ENCODE measurements at regions not wholly inside any gene's neighbourhood (a gene's known extent, or its start where the extent isn't known, plus 50 kb on each side); places are given as distances from the start of the nearest gene placed in this dataset.
"Not testable (repeated sequence)": the region's sequence is repeated elsewhere in the genome, so short reads cannot be mapped to it uniquely, and the experiment has no call there.

DNA sequence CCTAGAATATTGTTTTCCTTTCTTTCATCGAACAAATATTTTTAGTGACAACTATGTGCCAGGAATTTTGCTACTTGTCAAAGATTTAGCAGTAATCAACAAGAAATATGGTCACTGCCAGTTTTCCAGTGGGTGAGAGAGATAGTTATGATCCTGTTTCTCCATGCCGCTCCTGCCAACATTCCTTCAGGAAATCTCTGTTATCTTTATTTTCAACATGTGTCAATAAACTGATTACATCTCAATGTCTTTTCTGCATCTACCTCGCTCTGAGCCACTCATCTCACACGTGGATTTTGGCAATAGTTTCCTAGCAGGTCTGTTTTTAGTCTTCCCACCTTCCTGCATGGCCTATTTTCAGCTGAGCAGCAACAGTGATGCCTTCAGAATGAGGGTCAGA, 650.0 kb upstream of the STXBP6 start:
- H3K9me3 Mint-ChIP-seq, result peaks cover 17% of the 10 kb centered on the region
- H3K4me3 Mint-ChIP-seq, result no peak overlapping the region
- H3K4me1 Mint-ChIP-seq, result no peaks in the 10 kb centered on the region
- no peak for DNase-seq
- CTCF ChIA-PET, result no interaction called here
- H3K27ac Mint-ChIP-seq, result no peak overlapping the region
- no peaks in the 10 kb centered on the region for H3K27me3 Mint-ChIP-seq
- no peaks in the 10 kb centered on the region for H3K36me3 Mint-ChIP-seq

DNA sequence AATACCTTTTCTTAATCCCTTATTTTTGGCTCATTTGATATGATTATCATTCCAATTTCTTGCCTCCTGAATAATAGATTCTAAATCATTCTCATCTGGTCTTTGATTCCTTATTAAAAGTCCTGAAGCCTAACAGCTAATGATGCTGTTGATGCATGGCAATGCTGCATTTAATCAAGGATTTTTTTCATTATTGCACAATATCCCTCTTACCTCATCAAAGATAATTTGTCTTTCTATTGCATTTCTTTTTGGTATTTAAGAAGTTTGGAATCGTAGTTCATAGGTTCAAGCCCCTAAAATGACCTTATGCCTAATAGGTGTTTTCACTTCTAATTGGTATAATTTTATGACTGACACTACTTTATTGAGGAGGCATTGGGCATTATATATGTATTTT, 648.2 kb upstream of the STXBP6 start:
- no peak for DNase-seq
- Mint-ChIP-seq H3K4me3 (no peak overlapping the region), H3K27me3 (no peaks in the 10 kb centered on the region), H3K27ac (no peak overlapping the region), H3K4me1 (no peaks in the 10 kb centered on the region), H3K9me3 (peaks cover 14% of the 10 kb centered on the region), H3K36me3 (no peaks in the 10 kb centered on the region)
- CTCF ChIA-PET, result no interaction called here

DNA sequence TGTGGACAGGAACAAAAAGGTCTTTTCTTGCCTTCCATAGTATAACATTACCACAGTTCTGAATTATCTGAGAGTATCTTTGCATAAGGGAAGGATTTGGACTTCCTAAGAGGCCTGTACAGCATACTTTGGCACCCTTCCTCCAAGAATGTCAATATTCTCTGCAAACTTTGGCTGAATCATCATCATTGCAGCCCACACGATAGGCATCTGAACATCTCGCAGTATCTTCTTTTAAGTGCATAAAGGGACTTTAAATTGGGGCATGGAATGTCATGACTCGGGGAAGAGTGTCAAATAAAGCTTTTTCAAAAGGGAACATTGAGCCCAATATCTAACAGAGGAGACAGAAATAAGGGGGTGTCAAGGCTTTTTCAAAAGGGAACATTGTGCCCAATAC, 646.2 kb upstream of the STXBP6 start:
- no peaks in the 10 kb centered on the region for H3K27me3 Mint-ChIP-seq
- H3K36me3 Mint-ChIP-seq, result no peaks in the 10 kb centered on the region
- peaks cover 10% of the 10 kb centered on the region for H3K9me3 Mint-ChIP-seq
- DNase-seq, result no peak
- no peak overlapping the region for H3K27ac Mint-ChIP-seq
- no peak overlapping the region for H3K4me3 Mint-ChIP-seq
- CTCF ChIA-PET, result no interaction called here
- no peaks in the 10 kb centered on the region for H3K4me1 Mint-ChIP-seq

DNA sequence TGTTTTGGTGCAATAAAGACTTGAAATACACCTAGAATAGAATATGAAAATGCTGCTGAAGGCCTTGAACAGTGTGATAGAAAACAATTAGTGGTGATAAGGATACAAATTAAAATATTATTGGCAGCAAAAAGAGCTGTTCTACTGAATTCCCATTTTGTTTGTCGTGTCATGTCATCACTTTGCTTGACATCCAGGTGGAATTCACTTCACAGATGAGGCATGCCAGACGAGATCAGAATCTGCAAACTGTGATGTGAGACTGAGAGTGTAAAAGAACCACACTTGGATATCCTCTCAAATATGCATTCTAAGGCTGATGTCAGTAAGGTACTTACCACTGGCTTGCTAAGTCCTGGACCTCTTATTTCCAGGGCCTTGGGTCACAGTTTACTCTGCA, 635.1 kb upstream of the STXBP6 start:
- Mint-ChIP-seq H3K9me3 (peaks cover 5% of the 10 kb centered on the region), H3K27me3 (no peaks in the 10 kb centered on the region), H3K36me3 (no peaks in the 10 kb centered on the region), H3K27ac (no peak overlapping the region), H3K4me1 (no peaks in the 10 kb centered on the region), H3K4me3 (no peak overlapping the region)
- CTCF ChIA-PET, result no interaction called here
- DNase-seq, result no peak

DNA sequence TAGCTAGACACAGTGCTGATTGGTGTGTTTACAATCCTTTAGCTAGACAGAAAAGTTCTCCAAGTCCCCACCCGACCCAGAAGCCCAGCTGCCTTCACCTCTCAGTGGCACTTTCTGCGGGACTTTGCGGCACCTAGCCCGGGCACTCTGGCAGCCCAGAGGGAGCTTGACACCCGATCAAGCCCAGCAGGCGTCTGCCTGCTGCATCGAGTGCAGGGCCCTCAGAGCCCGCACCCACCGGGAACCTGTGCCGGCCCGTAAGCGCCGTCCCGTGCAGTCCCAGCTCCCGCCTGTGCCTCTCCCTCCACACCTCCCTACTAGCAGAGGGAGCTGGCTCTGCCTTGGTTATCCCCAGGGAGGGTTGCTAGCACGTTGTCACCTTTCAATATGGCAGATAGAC, 631.0 kb upstream of the STXBP6 start:
- DNase-seq, result no peak
- no peak overlapping the region for H3K27ac Mint-ChIP-seq
- no peaks in the 10 kb centered on the region for H3K4me1 Mint-ChIP-seq
- no peaks in the 10 kb centered on the region for H3K36me3 Mint-ChIP-seq
- CTCF ChIA-PET, result no interaction called here
- peaks cover 16% of the 10 kb centered on the region for H3K9me3 Mint-ChIP-seq
- H3K4me3 Mint-ChIP-seq, result no peak overlapping the region
- no peaks in the 10 kb centered on the region for H3K27me3 Mint-ChIP-seq

DNA sequence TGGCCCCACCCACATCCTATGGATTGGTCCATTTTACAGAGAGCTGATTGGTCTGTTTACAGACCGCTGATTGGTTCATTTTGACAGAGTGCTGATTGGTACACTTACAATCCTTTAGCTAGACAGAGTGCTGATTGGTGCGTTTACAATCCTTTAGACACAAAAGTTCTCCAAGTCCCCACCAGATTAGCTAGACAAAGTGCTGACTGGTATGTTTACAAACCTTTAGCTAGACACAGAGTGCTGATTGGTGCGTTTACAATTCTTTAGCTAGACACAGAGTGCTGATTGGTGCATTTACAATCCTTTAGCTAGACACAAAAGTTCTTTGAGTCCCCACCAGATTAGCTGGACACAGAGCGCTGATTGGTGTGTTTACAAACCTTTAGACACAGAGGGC, 630.6 kb upstream of the STXBP6 start:
- H3K4me1 Mint-ChIP-seq, CTCF ChIA-PET, H3K36me3 Mint-ChIP-seq: not testable (repeated sequence)

DNA sequence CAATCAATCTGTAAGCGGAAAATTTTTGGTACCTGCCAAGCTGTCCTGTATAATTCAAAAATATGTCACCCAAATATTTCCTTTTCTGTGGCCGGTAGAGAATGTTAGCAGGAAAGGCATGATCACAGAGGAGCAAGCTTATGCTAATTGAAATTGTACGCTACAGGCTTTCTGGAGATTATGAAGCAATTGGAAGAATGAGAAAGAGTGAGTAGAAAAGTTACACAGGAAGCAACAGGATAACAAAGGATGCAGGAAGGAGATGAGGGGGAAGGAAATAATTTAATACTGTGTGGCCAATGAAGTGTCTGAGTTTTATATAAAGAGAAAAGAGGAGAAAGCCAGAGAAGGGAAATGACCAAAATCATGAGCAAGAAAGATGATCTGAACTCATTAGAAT, 627.2 kb upstream of the STXBP6 start:
- Mint-ChIP-seq H3K4me3 (no peak overlapping the region), H3K36me3 (no peaks in the 10 kb centered on the region), H3K27ac (no peak overlapping the region), H3K27me3 (no peaks in the 10 kb centered on the region), H3K9me3 (peaks cover 19% of the 10 kb centered on the region), H3K4me1 (no peaks in the 10 kb centered on the region)
- DNase-seq, result no peak
- CTCF ChIA-PET, result no interaction called here

More for the DNA sequence above, 630.6 kb upstream of the STXBP6 start:
- H3K27me3 Mint-ChIP-seq, H3K27ac Mint-ChIP-seq, H3K4me3 Mint-ChIP-seq, DNase-seq: not testable (repeated sequence)
- peaks cover 14% of the 10 kb centered on the region for H3K9me3 Mint-ChIP-seq

DNA sequence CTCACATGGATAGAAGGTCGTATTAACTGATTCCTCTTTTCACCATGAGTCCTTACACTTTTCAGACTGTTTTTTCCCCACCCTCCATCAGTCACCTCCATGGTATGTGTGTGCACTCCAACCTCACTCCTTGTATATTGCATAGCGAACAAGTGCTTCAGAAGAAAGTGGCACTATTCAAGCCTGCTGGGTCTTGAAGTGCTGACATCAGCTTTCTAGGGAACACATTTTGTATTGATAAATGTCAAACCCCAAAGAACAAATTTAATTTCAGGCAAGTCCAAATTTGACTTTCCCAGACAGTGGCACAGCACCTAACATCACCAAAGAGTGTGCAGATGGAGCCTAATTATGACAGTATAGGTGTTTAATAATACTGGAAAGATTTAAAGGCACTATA, 617.4 kb upstream of the STXBP6 start:
- Mint-ChIP-seq H3K36me3 (no peaks in the 10 kb centered on the region), H3K4me1 (no peaks in the 10 kb centered on the region), H3K4me3 (no peak overlapping the region), H3K27ac (no peak overlapping the region), H3K9me3 (peaks cover 3% of the 10 kb centered on the region), H3K27me3 (no peaks in the 10 kb centered on the region)
- CTCF ChIA-PET, result no interaction called here
- no peak for DNase-seq

DNA sequence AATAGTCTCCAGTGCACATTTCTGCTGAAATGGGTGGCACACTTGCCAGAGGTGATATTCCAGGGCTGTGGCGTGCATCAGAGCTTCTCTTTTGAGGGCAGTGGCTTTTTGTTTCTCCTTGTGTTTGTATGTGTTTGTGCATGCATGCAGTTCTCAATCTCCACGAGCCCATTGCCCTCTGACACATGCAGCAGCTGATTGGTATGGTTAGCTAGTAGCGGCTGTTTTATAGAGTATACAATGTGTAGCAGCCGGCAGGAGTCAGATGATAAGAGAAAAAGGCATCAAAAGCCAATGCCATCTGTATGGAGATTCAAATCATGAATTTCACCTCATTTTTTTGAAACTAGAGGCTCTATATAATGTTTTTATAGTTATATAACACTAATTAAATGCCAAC, 616.9 kb upstream of the STXBP6 start:
- no peak for DNase-seq
- Mint-ChIP-seq H3K9me3 (peaks cover 3% of the 10 kb centered on the region), H3K36me3 (no peaks in the 10 kb centered on the region), H3K27ac (no peak overlapping the region), H3K4me1 (no peaks in the 10 kb centered on the region), H3K4me3 (no peak overlapping the region), H3K27me3 (no peaks in the 10 kb centered on the region)
- CTCF ChIA-PET, result no interaction called here

DNA sequence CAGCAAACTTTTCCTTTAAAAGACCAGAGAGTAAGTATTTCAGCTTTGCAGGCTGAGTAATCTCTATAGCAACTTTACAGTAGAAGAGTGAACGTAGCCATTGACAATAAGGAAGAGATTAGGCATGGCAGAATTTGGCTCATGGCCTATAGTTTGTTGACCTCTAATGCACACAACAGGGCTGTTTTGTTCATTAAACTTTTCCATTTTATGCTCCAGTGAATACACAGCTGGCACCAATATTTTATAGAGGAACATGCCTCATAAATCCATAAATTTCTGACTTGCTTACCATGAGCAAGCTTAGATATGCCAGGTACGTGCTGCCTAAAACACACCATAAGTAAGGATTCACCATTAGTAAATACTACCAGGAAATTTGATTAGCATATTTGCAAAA, 609.0 kb upstream of the STXBP6 start:
- no peak overlapping the region for H3K4me3 Mint-ChIP-seq
- no peaks in the 10 kb centered on the region for H3K27me3 Mint-ChIP-seq
- H3K27ac Mint-ChIP-seq, result no peak overlapping the region
- H3K9me3 Mint-ChIP-seq, result peaks cover 10% of the 10 kb centered on the region
- no peaks in the 10 kb centered on the region for H3K36me3 Mint-ChIP-seq
- DNase-seq, result no peak
- H3K4me1 Mint-ChIP-seq, result no peaks in the 10 kb centered on the region
- CTCF ChIA-PET, result no interaction called here

DNA sequence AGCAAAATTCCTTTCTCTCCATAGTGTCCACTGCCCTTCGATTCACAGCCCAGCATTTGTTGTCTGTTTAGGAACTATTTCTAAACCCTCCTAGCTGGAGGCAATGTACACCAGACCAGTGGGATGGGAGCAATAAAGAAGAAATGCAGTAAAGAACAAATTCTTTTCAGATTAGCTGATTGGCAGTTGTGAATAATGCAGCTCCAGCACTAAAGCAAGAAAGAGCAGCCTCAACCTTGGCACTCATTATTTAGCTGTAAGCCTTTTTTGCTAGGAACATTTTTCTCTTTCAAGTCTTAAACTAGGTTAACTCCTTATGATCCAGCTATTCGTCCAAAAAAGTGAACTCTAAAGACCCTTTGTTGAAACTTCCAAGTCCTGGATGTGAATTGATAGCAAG, 580.5 kb upstream of the STXBP6 start:
- no peak for DNase-seq
- Mint-ChIP-seq H3K27ac (no peak overlapping the region), H3K27me3 (no peaks in the 10 kb centered on the region), H3K9me3 (peaks cover 8% of the 10 kb centered on the region), H3K4me3 (no peak overlapping the region), H3K36me3 (no peaks in the 10 kb centered on the region), H3K4me1 (no peaks in the 10 kb centered on the region)
- CTCF ChIA-PET, result interaction anchor here (0.7 kb wide), 1 partner anchor 573 kb away, joined by 3 read pairs; no protein-coding TSS in a partner anchor

DNA sequence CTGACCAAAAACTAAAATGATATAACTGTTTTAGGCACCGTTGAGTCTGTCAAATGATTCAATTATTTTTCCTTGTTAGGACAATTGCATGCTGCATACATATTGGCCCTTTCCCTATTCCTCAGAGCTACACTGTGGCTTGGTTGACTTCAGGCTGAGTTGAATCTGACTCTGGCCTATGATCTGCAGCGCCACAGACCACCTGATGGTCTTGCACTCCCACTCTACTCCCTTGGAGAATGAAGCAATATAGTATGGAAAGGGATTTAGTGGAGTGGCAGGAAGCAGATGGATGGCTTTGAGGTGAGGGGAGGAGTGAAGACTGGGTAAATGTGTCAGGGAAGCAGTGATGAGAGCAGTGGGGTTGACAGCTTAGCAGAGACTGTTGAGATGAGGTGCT, 579.0 kb upstream of the STXBP6 start:
- Mint-ChIP-seq H3K27me3 (no peaks in the 10 kb centered on the region), H3K4me3 (no peak overlapping the region), H3K36me3 (no peaks in the 10 kb centered on the region), H3K9me3 (peaks cover 15% of the 10 kb centered on the region), H3K4me1 (no peaks in the 10 kb centered on the region), H3K27ac (no peak overlapping the region)
- CTCF ChIA-PET, result no interaction called here
- DNase-seq, result no peak

DNA sequence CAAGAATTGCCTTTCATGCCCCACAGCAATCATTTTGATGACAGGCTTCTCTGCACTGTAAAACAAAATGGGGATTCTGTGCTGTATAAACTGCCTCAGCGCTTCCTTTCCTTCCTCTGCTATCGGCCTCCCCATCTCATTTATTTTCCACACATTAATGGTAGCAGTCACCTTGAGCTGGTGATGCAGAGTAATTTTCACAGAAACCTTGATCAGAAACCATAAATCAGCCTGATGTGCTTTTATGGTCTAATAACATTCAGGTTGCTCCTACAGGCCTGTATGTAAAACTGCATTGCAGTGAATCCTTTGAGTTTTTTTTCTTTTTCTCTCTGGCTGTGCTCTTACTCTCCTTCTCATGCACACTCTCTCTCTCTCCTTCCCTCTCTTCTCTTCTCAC, 578.4 kb upstream of the STXBP6 start:
- DNase-seq, result no peak
- Mint-ChIP-seq H3K36me3 (no peaks in the 10 kb centered on the region), H3K9me3 (peaks cover 15% of the 10 kb centered on the region), H3K4me1 (no peaks in the 10 kb centered on the region), H3K27ac (peak overlapping the region; percentile 52), H3K4me3 (no peak overlapping the region), H3K27me3 (no peaks in the 10 kb centered on the region)
- CTCF ChIA-PET, result no interaction called here

DNA sequence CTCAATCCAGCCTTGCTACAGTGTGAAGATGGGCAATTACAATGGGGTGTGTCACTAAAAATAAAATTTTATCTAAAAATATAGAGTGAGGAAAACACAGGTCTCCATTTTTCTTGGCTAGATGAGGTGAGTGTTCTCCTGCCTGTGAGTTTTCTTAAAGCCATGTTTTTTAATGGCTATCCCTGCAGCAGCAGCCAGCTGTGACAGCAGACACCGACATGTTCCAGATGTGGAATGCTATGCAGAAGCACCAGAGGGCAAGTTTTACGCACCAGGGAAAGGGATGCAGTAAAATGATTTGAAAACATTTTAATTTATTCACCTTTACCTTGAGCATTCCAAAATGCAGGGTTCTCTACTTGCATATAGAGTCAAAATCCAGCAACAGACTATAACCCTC, 577.0 kb upstream of the STXBP6 start:
- H3K27ac Mint-ChIP-seq, result no peak overlapping the region
- no peak for DNase-seq
- H3K4me3 Mint-ChIP-seq, result no peak overlapping the region
- no peaks in the 10 kb centered on the region for H3K36me3 Mint-ChIP-seq
- H3K4me1 Mint-ChIP-seq, result no peaks in the 10 kb centered on the region
- CTCF ChIA-PET, result interaction anchor here (0.7 kb wide), 1 partner anchor 95 kb away, joined by 3 read pairs; no protein-coding TSS in a partner anchor
- peaks cover 15% of the 10 kb centered on the region for H3K9me3 Mint-ChIP-seq
- no peaks in the 10 kb centered on the region for H3K27me3 Mint-ChIP-seq

DNA sequence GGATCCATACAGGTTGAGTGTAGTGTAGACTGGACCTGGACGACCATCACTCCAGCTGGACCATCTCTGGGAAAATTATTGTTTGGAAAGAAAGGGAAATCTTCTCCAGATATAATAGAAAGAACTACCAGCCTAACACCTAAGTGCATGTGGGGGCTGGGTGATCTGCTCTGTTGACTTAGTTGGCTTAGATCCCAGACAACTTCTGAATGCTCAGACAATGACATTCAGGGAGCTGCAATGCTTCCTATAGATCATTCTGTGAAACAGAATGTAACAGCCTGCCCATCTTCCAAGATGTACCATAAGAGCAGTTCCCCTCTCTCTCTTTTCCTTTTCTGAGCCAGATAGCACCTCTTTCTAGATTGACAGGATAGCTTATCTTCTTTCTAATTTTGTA, 572.8 kb upstream of the STXBP6 start:
- no peak overlapping the region for H3K4me3 Mint-ChIP-seq
- H3K9me3 Mint-ChIP-seq, result peaks cover 24% of the 10 kb centered on the region
- DNase-seq, result no peak
- H3K36me3 Mint-ChIP-seq, result no peaks in the 10 kb centered on the region
- no peaks in the 10 kb centered on the region for H3K4me1 Mint-ChIP-seq
- CTCF ChIA-PET, result no interaction called here
- no peak overlapping the region for H3K27ac Mint-ChIP-seq
- H3K27me3 Mint-ChIP-seq, result no peaks in the 10 kb centered on the region

DNA sequence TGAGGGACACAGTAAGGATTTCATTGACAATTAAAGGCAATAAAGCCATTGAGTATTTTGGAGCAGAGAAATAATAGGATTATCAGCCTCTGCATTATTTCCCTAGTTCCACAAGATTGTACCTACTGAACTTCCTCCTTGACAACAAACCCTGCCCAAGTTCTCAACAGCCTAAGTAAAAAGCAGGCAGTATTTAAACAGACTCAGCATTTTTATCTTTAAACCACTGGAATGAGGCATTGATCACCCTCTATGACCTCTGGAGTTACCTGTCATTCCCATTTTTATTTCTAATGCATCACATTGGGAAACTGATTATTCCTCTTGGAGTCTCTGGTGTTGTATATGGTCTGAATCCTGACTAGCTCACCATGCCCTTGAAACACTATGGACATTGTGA, 570.6 kb upstream of the STXBP6 start:
- Mint-ChIP-seq H3K4me3 (no peak overlapping the region), H3K27me3 (no peaks in the 10 kb centered on the region), H3K4me1 (no peaks in the 10 kb centered on the region), H3K9me3 (peaks cover 35% of the 10 kb centered on the region), H3K36me3 (no peaks in the 10 kb centered on the region), H3K27ac (no peak overlapping the region)
- DNase-seq, result no peak
- CTCF ChIA-PET, result no interaction called here

All from activated naive CD4-positive, alpha-beta T cell treated with anti-CD3 and anti-CD28 coated beads, Interleukin-2, amount 10 ng/mL, durations not matched to agents 7 days and 5 days (primary cell).